Omental fat pad (tissue), 3 donors: ENCODE measurements at regions not wholly inside any gene's neighbourhood (a gene's known extent, or its start where the extent isn't known, plus 50 kb on each side); places are given as distances from the start of the nearest gene placed in this dataset.
A peak's percentile ranks its signal among the peaks of the same experiment; 100 is the strongest.
"Not testable (repeated sequence)": the region's sequence is repeated elsewhere in the genome, so short reads cannot be mapped to it uniquely, and the experiment has no call there.

ENCODE experiments used
- ATAC-seq: fragments of 150-250 bp; one replicate; pipeline ENCODE4 v1.9.1; 2016; ENCODE audit warnings: mild to moderate bottlenecking, moderate library complexity; ENCODE audit not compliant: low FRiP score
- DNase-seq: peaks from one replicate; pipeline ENCODE4 v3.0.0-alpha.2; 2019; ENCODE audit warnings: low spot score
- TF ChIP-seq, protein P1 (sequence below), 3 donors: fragments of 450-650 bp; IDR thresholded peaks; one replicate each; pipeline ENCODE4 v1.5.1; 2016 to 2017; ENCODE audit warnings: antibody characterized with exemption in 3 of 3, mild to moderate bottlenecking in 3 of 3, moderate library complexity in 2 of 3

DNA sequence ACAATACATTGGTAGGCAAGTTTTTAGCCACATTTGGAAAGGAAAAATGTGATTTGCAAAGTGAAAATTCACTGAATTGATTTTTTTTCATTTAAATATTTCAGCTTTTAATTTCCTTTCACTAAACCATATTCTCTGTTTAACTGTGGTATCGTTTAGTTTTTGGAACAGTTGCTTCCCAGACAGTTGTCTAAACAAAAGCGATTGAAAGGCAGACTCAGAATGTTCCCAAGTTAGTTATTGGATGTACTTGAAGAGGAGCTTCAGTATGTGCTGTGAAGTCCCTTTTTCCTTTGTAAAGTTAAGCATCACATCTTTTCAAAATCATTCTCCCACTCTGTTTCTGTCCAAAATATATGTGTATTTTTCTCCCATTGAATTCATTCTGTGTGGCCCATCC is 623.4 kb upstream of the LUZP2 start:
- DNase-seq = no peak
- no peak for ATAC-seq
- TF ChIP-seq, protein P1, sequence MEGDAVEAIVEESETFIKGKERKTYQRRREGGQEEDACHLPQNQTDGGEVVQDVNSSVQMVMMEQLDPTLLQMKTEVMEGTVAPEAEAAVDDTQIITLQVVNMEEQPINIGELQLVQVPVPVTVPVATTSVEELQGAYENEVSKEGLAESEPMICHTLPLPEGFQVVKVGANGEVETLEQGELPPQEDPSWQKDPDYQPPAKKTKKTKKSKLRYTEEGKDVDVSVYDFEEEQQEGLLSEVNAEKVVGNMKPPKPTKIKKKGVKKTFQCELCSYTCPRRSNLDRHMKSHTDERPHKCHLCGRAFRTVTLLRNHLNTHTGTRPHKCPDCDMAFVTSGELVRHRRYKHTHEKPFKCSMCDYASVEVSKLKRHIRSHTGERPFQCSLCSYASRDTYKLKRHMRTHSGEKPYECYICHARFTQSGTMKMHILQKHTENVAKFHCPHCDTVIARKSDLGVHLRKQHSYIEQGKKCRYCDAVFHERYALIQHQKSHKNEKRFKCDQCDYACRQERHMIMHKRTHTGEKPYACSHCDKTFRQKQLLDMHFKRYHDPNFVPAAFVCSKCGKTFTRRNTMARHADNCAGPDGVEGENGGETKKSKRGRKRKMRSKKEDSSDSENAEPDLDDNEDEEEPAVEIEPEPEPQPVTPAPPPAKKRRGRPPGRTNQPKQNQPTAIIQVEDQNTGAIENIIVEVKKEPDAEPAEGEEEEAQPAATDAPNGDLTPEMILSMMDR (IDR thresholded peaks at IDR 0.05) = no peak

DNA sequence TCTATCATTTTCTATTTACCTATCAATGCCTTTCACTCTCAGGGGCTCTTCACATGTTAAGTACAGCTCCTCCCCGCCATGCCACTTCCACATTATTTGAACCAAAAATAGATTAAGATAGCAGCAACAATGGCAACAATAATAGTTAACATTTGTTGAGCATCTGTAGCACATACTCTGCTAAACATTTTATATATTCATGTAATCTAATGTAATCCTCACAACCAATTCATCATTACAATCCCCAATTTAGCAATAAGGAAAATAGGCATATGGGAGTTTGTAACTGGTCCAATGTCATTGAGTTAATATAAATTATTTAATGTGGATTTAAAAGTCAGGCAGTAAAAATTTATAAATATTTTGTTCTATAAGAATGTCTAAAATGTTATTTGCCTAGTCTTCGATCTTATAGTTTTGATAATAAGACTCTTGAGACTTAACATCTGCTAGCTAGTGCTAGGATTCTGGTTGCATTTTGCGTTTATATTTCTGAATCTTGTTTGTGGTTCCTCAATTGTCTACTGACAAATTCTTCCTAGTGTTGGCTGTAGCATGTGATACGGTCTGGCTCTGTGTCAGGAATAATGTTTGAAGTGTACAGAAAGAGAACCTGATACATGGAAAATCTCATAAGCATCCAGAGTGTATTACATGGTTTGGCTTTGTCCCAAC is 621.5 kb upstream of the LUZP2 start:
- DNase-seq (no peak), ATAC-seq (no peak)
- TF ChIP-seq, protein P1 (IDR thresholded peaks at IDR 0.05) = no peak

DNA sequence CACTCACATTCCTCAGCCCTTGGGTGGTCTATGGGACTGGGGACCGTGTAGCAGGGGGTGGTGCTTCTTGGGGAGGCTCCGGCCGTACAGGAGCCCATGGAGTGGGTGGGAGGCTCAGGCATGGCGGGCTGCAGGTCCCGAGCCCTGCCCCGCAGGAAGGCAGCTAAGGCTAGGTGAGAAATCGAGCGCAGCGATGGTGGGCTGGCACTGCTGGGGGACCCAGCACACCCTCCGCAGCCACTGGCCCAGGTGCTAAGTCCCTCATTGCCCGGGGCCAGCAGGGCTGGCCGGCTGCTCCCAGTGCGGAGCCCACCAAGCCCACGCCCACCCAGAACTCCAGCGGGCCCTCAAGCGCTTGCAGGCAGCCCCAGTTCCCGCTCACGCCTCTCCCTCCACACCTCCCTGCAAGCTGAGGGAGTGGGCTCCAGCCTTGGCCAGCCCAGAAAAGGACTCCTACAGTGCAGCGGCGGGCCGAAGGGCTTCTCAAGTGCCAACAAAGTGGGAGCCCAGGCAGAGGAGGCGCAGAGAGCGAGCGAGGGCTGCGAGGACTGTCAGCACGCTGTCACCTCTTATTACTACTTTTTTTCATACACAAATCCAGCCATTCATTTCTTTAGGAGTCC is 613.3 kb upstream of the LUZP2 start:
- DNase-seq, ATAC-seq: not testable (repeated sequence)

DNA sequence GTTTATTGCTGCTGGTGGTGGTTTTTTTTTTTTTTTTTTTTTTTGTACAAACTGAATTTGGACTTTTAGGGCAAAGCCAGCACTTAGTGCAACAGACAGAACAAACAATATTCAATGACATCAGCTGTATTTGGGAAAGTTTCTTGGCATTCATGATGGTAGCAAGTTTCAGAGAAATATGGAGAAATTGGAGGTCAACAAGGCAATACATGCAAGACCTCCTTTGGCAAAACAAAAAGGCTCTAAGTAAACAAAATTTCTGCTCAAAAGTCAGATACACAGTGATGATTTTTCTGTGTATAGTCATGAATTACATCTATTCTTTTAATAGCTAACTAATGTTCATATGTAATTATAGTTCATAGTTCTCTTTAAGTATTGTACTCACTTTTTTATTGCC is 612.5 kb upstream of the LUZP2 start:
- ATAC-seq (no peak), DNase-seq (no peak)
- TF ChIP-seq, protein P1 (IDR thresholded peaks at IDR 0.05) = no peak

DNA sequence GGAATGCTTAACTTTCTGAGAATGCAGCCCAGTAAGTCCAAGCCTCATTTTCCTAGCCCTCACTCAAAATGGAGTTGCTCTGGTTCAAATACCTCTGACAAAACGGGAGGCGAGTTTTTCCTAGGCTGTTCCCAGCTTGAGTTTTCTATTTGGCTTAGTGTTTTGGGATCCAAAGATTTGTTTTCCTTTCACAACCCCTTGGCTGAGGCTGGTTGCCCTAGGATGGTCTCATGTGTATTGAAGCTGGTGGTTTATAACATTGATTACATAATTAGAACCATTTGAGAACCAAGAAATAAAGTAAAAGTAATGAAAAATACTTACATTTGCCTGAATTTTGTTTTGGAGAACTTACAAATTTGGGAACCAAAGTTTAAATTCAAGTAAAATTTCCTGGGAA is 611.1 kb upstream of the LUZP2 start:
- no peak for DNase-seq
- TF ChIP-seq, protein P1 (IDR thresholded peaks at IDR 0.05) = no peak
- no peak for ATAC-seq

DNA sequence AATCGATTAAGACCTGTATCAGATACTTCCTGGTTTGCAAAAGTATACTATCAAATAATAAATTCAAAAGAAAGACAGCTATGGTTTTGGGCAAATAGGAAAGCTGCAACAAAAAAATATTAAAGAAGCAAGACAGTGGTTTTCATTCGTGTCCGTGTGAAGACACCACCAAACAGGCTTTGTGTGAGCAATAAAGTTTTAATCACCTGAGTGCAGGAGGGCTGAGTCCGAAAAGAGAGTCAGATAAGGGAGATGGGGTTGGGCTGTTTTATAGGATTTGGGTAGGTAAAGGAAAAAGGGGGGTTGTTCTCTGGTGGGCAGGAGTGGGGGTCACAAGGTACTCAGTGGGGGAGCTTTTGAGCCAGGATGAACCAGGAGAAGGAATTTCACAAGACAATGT is 609.7 kb upstream of the LUZP2 start:
- not testable (repeated sequence) for DNase-seq, ATAC-seq

DNA sequence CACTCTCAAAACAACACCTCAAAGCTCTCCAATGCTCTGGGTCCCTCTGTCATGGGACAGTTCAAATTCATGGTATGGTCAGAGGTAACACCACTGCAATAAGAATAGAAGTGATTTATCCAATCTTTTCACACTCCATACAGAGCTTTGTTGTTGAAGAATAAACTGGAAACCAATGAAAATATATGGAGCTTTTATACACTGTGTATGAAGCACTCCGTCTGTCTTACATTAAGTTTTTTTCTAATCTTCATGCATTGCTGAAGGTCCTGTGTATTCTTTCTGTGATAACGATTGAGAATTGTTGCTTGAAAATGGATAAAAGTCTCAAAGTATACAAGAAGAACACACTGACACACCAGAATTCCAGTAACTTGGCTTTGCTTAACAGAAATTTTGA is 603.7 kb upstream of the LUZP2 start:
- DNase-seq = no peak
- no peak for ATAC-seq
- TF ChIP-seq, protein P1 (IDR thresholded peaks at IDR 0.05) = no peak

DNA sequence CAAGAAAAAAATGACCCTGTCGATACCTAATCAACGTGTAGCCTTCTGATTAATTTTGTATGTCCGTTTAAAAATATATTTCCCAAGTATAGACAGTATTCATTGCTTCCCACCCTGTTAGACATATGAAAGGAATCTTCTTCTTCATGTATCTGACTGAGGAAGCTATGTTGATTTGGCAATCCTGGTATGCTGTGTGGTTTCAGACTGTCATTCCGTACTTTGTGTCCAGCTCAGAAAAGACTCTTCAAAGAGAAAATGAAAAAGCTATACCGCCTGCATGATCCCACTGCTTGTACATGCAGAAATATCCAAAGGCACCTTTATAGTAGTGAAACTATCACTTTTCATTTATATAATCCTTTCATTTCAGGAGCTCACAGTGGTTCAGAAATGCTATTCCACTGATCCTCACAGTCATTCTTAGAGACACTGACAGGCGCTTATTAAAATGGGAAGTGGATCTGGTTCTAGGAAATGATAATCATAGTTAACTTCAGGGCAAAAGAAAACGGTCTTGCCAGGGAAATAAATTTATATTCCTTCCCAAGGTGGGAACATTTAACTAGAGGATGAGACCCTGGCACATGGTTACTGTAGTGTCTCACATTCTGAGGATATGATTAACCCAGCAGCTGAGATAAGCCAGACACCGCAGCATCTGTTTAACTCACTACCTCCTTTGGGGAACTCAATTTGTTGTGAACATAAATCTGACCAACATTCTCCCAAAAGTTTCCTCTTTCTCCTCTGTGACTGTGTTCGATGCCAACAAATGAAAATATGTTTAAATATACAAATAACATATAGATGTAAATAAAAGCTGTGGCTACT is 599.2 kb upstream of the LUZP2 start:
- ATAC-seq (peak; percentile 86), DNase-seq (no peak)
- TF ChIP-seq, protein P1 (IDR thresholded peaks at IDR 0.05) = no peak
